GM21576 (cell line): ENCODE measurements at regions not wholly inside any gene's neighbourhood (a gene's known extent, or its start where the extent isn't known, plus 50 kb on each side); places are given as distances from the start of the nearest gene placed in this dataset.

Experiments
- ATAC-seq: cut with Tn5 transposase; IDR thresholded peaks from one replicate; pipeline ENCODE4 v1.9.1; 2021; ENCODE audit warnings: mild to moderate bottlenecking, moderate library complexity; ENCODE audit not compliant: unreplicated experiment

DNA sequence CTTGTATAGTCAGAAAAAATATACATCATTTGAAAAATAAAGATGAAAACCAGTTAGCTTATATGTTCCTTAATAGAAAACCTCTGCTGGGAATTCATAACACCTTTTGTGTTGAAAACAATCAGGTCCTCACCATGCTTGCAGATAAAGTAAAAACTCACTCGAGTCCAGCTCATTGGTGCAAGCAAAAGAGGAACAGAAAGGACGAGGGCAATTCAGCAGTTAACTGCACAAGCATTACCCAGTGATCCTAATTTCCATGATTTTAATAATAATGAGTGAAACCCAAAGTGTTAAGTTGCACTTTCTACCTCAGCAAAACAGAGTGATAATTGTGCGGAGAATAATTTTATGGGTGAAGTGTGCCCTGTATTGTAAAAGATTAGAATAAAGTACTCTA, 839.9 kb downstream of the BCL11A start:
- peak; percentile 73 for ATAC-seq

DNA sequence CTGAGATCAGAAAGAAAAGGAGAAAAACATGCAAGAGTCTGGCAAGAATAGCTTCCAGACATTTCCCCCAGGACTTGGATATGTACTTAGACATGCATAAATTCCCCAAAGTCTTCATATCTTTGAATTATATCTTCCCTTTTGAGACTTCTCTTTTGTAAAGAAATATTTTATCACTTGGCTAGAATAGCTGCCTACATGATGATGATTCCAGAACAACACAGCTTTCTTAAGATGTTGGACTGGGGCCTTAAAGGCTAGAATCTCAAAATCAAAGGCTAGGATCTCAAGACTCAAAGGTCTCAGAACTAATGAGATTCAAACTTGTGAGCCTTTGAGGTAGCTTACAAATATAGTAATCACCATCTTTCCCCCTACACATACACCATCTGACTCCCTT, 842.3 kb downstream of the BCL11A start:
- no peak for ATAC-seq

DNA sequence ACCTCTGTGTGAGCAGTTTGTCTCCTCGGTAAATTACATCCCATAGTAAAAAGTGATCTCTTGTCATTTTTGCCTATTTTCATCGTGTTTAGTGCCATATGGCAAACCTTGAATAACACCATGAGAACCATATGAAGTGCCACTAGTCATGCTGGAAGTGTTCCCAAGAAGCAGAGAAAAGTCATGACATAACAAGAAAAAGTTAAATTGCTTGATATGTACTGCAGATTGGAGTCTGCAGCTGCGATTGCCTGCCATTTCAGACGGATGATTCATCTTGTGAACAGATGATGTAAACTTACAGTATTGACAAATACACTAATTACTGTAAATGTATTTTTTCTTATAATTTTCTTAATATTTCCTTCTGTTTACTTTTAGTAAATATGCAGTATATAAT, 846.7 kb downstream of the BCL11A start:
- ATAC-seq = no peak

DNA sequence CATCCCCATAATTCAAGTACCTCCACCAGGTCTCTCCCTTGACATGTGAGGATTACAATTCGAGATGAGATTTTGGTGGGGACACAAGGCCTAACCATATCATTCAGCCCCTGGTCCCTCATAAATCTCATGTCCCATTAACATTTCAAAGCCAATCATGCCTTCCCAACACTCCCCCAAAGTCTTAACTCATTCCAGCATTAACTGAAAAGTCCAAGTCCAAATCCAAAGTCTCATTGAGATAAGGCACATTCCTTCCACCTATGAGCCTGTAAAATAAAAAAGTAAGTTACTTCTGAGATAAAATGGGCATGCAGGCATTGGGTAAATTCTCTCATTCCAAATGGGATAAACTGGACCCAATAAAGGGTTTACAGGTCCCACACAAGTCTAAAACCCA, 849.7 kb downstream of the BCL11A start:
- no peak for ATAC-seq

DNA sequence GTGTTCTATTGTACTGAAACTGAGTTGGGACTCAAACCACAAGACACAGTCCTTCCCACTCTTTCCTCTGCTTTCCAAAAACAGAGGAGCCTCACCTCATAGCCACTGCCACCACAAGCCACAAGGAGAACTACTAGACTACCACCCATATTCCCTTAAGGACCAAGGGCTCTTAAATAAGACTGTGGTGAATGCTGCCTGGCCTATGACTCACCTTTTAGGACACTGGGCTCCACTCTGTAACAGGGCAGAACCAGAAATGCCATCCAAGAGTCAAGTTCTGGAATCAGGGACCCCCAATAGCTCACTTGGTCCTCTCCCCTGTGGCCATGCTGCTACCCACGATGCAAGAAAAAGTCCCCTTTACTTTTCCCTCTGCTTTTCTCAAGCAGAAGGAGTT, 851.4 kb downstream of the BCL11A start:
- no peak for ATAC-seq

DNA sequence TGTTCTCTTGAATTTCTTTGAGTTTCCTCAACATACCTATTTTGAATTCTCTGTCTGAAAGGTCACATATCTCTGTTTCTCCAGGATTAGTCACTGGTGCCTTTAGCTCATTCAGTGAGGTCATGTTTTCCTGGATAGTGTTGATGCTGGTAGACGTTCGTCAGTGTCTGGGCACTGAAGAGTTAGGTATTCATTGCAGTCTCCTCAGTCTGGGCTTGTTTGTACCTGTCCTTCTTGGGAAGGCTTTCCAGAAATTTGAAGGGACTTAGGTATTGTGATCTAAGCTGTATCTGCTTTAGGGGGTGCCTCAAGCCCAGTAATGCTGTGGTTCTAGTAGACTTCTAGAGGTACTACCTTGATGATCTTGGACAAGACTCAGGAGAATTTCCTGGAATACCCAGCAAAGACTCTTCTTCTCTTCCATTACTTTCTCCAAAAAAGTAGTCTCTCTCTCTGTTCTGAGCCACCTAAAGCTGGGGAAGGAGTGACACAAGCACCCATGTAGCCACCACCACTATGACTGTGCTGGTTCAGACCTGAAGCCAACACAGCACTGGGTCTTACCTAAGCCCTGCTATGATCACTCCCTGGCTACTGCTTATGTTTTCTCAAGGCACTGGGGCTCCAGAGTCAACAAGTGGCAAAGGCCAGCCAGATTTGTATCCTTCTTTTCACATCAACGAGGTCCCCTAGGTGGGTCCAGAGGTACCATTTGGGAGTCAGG, 852.0 kb downstream of the BCL11A start:
- no peak for ATAC-seq

DNA sequence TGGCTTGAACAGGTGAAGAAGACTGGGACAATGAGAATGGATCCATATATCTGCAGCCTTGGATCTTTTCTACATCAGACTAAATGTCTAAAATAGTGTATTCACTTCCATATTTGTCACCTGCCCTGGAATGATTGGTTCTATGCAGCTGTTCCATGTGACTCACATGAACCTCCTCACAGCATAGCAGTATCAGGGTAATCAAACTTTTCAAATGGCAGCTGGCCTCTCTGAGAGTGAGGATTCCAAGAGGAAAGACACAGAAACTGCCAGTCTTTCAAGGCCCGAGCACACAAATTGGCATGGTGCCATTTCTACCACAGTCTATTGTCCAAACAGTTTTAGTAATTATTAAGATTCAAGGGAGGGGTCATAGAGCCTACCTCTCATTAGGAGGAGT, 859.3 kb downstream of the BCL11A start:
- ATAC-seq = no peak

DNA sequence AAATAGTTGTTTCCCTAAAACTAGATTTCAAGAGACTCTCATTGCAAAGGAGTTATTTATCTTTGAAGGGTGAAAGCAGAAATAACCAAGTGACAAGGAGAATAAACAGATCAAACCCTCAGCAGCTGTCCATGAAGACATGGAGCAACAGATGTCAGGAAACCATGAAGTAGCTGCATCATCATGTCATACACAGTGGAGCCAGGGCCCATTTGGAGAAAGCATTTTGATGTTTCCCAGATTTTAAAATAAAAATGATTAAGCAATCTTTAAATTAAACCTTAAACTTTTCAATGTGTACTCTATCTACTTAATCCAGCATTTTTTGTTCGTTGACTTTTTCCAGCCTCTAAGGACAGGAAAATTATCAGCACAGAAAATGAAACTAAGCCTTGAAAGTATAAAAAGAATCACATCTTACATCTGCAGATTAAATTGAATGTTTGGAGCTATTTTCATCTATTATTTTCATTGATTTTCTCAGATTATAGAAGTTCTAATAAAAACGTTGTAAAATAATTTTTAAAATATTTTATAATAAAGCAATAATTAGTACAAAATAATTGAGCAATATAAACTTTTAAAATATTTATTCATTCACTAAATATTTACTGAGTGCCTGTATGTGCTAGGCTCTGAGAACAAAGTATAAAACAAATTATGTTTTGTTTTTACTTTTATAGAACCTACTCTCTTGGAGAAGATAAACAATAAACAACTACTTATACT, 860.1 kb downstream of the BCL11A start:
- no peak for ATAC-seq

DNA sequence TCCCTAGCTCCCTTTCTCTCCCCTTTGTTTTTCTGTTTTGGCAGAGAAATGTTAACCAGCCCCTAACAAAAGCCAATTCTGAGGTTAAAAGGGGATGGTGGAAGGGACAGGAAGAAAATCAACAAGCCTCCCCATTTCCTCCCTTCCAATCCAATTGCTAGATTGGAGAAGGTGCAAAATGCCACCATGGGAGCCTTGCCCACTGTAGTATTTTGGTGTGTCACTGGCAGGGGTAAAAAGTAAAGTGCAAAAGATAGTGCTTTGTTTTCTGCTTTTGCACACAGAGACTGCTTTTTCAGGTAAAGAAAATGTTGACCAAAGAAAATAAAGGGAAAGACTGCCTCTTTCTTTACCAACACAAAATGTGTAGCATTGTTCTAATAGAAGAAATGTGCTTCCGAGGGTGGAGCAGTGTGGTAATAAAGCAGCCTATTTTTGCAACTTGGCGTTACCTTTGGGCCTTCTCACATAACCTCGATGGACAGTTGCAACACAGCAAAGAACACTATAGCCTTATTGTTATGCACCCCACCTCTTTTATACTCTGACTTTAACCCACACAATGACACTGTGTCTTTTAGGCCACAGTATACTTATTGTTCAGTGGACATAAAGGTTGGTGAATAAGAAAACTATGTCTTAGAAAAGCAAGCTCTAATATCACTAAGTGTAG, 861.8 kb downstream of the BCL11A start:
- no peak for ATAC-seq

DNA sequence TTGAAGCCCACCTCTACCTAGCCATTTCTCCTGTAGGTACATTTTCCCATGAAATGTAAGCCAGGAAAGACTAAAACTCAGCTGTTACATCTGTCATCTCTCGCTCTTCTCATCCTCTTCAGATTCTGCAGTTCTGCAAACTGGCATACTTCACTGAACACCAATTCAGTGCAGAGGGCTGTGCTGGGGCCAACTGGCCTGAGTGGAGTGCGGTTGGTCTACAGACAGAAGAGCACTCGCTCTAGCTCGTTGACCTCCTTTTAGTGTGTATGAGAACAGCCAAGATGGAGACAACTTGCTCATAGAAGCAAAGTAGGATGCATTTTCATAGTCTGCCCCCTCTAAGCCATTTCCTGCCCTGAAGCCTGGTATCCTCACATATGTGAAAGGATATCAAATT, 862.6 kb downstream of the BCL11A start:
- ATAC-seq = no peak

DNA sequence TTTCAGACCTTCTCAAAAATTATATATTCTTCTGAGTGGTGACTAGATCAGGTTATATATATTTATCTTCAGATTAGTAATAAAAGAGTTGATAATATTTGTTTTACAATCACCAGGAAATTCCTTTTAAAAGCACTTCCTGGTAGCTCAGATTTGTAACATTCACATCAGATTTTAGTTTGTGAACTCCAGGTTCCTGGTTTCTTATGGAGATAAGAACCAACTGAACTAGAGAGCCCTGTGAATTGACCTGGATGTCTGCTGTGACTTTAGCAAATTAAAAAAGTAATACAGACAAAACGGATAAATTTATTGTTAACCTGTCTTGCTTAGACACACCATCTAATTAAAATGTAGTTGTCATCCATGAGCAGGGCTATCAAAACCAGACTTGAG, 868.7 kb downstream of the BCL11A start:
- no peak for ATAC-seq

DNA sequence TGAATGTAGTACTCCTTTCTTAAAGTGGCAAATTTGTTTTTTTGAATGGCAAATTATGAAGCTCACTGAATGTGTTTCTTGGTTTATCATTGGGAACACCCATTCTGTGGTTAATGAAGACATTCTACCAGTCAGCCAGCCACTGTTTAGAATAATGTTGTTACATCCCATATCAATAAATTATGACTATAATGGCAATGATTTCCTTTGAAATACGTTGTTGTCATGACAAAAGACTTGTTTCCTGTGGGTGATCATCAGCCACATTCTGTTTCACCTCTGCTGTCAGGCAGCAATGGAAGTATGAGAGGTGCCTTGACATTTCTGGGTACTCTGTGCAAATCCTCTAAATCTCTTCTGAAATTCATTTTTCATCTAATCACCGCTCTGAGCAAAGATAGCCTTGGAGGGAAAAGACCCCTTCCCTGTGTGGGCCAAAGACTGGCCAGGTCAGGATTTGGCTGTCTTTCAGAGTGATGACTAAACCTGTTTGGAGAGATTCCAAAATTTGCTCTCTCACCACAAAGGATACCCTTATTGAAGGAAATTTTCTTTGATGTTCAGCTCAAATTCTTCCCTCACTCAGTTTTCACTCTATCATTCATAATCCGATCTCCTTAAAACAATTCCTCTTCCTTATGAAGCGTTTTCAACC, 869.2 kb downstream of the BCL11A start:
- no peak for ATAC-seq

DNA sequence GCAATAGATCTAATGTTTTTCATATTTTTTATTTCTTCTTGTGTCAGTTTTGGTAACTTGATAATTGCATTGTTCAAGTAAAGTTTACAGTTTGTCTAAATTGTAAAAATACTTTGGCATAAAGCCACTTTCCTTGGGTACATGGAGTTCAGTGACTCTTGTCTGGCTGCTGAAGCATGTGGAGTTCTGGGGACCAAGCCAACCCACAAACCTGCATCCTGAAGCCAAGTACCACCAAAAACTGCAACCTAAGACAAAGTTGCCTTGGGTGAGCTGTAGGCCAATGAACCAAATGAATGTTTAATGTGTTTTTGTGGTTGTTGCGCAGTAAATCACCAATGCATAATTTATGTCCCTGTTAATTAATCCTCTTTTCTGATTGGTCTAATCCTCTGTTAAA, 872.6 kb downstream of the BCL11A start:
- ATAC-seq = no peak

DNA sequence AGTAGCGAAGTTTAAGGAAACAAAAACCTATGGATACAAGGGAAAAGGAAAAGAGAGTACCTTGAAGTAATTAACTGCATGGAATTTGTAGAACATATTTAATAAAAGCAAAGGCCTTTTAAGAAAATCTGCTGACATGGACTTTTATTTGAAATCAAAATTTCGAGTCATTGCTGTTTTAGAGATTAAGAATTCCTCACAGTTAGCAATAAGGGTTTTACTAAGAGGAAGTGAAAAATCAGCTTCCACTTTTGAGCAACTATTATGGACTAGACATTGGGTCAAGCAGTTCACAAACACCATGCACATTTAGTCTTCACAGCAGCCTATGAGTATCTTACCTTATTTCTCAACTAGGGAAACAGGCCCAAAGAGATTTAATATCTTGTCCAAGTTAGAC, 876.3 kb downstream of the BCL11A start:
- no peak for ATAC-seq

DNA sequence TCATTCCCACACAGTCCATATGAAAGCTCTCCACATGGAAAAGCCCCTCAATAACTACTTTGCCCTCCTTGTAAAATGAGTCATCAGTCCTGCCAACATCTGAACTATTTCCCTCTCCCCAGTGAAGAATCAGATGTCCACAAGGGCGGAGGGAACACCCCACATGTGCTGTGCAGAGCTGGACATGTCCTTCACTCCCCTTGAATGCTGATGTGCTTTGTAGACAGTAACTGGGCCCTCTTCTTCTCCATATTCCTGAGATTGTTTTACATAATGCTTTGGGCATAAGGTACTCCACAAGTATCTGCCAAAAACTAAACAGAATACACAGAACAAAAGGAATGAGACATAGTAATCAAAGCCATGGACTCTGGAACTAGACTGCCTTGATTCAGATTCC, 879.4 kb downstream of the BCL11A start:
- ATAC-seq = no peak

DNA sequence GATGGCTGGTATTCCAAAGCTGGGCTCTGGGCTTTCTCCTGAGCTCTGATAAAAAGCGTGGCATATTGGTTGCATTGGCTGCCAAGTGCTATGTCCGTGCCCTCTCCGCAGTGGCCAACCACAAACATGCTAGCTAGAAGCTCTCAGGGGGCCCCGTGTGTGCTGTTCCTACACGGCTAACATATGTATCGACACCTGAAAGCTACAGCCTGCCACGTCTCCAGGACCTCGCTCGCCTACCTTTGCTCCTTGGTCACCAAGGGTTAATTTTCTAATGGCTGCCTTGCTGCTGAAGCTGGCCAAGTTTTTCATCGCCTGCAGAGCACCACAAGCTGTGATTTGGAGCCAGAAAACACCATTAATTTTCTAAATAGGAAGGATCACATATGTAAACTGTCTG, 888.4 kb downstream of the BCL11A start:
- no peak for ATAC-seq

DNA sequence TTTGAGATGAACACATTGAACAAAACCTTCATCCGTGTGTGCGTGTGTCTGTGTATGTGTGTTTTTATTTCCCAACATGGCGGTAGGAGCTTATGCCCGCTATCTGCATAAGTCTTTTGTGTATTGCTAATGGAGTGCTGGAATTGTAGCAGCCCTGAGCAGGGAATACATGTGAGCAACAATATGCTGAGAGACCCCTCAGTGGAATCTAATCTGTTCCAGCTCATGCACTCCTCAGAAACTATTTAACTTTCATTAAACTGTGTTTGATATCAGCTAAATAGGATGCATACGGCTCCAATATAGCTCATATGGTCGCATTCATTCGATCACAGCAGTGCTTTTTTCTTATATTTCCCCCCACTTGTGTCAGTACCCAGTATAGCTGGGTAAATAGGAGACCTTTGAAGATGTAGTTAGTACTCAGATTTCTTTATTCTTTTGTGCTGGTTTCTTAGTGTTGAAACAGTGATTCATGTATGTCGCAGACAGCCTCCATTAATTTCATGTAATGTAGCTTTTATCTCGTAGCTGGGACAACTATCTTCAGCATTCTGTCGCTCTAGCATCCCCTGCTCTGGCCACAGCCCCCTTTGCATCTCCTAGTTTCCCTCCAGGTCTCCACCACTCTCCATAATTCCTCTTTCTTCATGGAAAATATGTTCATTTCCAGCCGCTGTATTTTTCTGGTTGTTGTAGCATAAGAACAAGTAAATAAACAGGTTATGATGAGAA, 891.2 kb downstream of the BCL11A start:
- ATAC-seq = no peak

DNA sequence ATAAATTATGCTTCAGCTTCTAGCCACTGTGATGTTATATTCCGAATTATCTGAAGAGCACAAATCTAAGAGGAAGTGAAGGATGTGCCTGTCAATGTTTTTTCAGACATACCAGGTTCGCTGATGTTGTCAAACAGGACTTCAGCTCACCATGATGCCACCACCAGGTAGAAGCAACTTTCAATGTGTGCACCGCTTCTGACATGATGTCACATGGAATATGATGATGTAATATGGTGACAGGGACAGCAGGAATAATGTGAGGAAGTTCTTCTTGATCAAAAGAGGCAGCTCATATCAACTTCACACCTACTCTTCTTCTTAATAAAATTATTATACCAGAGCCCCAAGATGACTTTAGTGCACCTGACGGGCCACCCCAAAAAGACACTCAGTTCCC, 893.2 kb downstream of the BCL11A start:
- no peak for ATAC-seq

DNA sequence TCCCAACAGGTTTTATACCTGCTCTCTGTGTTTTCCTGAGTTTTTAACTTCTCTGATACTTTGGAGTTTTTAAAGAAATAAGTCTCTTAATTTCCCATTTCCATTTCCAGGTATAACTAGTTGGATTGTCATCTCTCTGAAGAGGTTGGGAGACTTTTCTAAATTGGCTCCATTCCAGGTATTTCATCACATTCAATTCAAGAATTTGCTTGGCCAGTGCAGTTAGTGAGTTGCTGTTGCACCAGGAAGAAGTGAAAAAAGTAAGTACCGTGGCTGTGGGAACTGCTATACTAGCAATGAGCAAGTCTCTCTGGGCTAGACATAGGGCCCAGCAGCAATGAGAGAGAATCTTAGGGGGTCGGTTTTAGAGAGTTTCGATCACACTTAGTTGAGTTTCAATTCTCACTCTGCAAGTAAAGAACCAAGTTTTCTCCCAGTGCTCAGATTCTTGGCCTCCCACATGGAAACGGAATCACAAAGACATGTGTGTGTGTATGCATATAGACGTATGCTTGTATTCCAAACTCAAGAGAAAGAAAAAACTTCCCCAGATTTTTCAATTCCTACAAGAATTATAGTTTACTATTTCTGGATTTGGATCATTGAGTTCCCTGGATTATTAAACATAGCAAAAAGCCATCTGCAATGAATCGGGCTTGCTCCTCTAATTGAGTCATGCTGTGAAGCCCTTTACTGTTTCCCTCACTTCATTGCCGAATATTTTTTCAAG, 894.4 kb downstream of the BCL11A start:
- ATAC-seq = no peak

DNA sequence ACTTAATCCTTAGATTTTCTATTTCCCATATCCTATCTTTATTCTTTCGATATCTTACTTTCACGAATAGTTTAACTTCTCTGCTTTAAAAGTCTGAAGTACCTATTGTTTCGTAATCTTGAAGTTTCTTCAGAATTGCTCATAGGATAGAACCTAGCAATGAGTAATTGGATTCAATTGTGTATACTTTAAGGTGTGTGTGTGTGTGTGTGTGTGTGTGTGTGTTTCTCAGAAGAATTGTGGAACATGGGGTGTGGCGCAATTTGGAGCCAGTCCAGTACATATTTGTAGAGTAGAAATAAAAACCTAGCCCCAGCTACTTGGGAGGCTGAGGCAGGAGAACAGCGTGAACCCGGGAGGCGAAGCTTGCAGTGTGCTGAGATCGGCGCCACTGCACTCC, 897.6 kb downstream of the BCL11A start:
- no peak for ATAC-seq
